AG10803 (cell line): ENCODE measurements at regions not wholly inside any gene's neighbourhood (a gene's known extent, or its start where the extent isn't known, plus 50 kb on each side); places are given as distances from the start of the nearest gene placed in this dataset.

Experiments used
- DNase-seq: peaks from one replicate; pipeline ENCODE4 v3.0.0; 2010; ENCODE audit warnings: low read depth
- H3K4me3 ChIP-seq: 2 replicates; pipeline ENCODE4 v1.5.1; 2011; ENCODE audit warnings: mild to moderate bottlenecking, low read length, control low read depth
- TF ChIP-seq, protein P1 (sequence below): conservative IDR thresholded peaks from 2 replicates; pipeline ENCODE4 v1.5.1; 2011; ENCODE audit warnings: mild to moderate bottlenecking, low read length, control low read depth, inconsistent platforms

DNA sequence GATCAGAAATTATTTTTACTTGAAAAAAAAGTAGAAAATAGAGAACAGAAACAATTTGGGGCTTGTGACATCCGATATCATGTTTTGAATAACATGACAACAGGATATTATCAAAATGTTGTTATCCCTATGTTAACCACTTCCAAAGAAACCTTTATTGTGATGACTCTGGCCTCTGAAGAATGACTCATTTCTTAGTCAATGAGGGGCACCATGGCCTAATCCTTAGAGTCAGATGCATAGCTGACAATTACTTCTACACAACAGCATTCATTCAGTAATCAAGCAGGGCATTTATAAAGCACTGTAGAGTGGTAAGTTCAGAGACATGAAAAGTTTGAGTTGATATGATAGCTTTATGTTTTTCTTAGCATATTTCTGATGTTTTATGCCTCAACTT lies 703.0 kb downstream of the RNF144A start:
- peak; percentile 1 for DNase-seq
- H3K4me3 ChIP-seq = no peak overlapping the region
- TF ChIP-seq, protein P1, sequence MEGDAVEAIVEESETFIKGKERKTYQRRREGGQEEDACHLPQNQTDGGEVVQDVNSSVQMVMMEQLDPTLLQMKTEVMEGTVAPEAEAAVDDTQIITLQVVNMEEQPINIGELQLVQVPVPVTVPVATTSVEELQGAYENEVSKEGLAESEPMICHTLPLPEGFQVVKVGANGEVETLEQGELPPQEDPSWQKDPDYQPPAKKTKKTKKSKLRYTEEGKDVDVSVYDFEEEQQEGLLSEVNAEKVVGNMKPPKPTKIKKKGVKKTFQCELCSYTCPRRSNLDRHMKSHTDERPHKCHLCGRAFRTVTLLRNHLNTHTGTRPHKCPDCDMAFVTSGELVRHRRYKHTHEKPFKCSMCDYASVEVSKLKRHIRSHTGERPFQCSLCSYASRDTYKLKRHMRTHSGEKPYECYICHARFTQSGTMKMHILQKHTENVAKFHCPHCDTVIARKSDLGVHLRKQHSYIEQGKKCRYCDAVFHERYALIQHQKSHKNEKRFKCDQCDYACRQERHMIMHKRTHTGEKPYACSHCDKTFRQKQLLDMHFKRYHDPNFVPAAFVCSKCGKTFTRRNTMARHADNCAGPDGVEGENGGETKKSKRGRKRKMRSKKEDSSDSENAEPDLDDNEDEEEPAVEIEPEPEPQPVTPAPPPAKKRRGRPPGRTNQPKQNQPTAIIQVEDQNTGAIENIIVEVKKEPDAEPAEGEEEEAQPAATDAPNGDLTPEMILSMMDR = no peak

DNA sequence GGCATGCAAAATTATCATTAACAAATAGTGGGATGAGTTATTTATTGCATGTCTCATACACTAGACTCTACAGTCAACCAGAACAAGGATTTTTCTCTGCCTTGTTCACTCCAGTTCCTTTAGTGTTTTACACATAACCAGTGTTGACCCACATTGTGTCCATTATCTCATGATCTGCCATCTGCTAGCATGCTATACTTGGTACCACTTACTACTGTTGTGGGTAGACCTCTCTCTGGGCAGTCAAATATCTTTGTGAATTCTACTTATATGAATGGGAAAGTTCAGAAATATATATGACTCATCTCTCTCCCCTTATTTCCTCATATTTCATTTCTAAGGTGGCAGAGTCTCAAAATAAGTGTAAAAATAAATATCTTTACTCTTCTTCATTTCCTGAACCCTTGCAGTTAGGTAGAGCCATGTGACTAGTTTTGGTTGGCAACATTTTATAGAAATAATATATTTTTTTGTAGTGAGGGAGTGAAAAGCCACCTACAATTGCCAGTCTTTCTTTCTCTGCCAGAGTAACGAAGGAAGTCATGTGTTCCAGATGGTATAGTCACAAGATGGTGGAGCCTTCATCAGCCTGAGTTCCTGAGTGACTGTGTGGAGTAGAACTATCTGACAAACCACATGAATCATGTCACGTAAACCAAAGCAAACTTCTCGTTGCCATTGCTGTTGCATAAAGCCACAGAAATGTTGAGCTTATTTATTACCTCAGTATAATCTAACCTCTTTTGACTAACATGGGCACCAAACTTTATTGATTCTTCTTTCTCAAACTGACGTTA lies 704.0 kb downstream of the RNF144A start:
- TF ChIP-seq, protein P1 = no peak
- no peak overlapping the region for H3K4me3 ChIP-seq
- DNase-seq = peak; percentile 2

DNA sequence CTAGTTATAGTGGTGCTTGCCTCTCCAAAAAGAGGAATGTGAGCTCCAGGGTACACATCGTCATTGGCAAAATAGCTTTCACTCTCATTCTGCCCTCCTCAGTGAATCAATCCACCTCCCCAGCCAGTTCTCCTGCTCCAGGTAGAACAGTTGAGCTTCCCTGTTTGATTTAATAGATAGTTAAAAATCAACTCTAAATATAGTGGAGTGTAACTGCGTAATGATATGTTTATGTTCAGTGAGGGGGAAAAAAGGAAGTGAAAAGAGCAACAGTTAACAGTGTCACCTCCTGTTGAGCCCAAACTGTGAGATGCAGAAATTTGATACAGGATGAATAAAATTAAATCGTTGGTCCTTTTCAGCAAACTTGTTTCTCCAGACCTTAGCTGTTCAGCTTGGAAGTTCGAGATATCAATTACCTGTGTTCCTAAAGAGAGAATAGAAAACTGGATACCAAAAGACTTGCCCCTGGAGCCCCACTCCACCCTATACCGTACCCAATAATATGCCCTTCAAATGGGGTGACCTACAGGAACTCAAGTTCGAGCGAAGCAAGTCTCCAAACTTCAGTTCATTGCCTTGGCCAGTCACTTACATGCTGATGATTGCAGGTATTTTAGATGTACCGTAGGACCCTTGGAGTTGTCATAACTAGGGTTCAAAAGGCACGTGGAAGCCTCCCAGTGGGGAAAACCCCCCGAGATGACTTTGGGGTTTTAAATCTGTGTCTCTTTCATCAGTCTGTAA lies 708.4 kb downstream of the RNF144A start:
- no peak for DNase-seq
- H3K4me3 ChIP-seq = no peak overlapping the region
- TF ChIP-seq, protein P1 = no peak

DNA sequence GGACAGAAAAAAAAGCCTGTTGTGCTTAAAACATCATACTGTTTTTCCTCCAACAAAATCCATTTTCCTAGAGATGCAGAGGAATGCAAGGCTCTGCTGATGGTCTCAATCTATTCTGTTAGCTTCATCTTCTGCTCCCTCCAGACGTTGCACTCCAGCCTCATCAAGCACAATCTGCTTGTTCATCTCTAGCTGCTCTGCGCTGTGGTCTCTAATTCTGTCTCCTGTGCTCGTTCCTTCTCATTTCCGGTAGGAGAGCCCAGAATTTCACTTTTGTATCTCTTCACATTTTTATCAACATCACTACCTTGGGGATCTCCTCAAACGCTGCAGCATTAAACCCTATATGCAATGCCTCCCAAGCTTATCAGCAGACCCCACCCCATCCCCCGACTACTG lies 708.9 kb downstream of the RNF144A start:
- no peak for DNase-seq
- TF ChIP-seq, protein P1 = no peak
- H3K4me3 ChIP-seq = no peak overlapping the region

DNA sequence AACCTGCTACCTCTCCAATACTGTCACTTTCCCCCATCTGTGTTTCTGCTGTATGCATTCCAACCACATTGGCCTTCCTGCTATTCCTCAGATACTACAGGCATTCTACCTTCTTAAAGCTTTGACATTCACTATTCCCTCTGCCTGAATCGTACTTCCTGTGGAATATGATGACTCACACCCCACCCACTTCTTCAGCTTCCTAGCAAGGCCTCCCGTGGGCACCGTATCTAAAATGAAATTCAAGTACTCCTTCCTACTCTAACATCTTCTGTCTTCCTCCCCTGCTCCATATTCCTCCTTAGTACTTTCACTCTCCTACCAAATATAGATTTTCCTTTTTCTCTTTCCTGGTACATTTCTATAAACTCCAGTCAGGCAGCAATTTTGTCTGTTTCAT lies 710.4 kb downstream of the RNF144A start:
- no peak overlapping the region for H3K4me3 ChIP-seq
- DNase-seq = peak; percentile 13
- TF ChIP-seq, protein P1 = no peak

DNA sequence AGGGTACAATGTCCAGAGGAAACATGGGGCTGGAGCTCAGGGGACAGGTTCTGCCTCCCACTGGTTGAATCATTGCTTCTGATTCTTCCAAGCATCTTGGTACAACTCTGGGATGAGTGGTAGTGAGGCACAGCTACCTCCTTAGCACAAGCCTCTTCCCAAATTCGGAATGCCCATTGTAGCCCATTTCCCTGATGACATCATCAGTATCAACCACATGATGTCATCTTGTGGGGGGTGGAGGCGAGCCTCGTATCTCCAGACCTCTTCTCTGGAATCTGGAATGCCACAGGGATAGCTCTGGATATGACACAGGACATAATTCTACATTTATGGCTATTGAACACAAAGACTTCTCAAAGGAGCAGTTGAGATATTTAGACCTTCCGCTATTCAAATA lies 715.2 kb downstream of the RNF144A start:
- TF ChIP-seq, protein P1 = no peak
- no peak for DNase-seq
- H3K4me3 ChIP-seq = no peak overlapping the region
